Heart left ventricle (tissue), 13 donors: ENCODE measurements at regions not wholly inside any gene's neighbourhood (a gene's known extent, or its start where the extent isn't known, plus 50 kb on each side); places are given as distances from the start of the nearest gene placed in this dataset.
"Not testable (repeated sequence)": the region's sequence is repeated elsewhere in the genome, so short reads cannot be mapped to it uniquely, and the experiment has no call there.

ENCODE experiments used
- CTCF ChIP-seq, 12 donors: fragments of 200-600 bp; sonication (generic) in 4 of 12; IDR thresholded peaks; one replicate each; pipeline versions ENCODE4 v1.5.0 to v1.8.0; 2018 to 2022; ENCODE audit warnings: antibody characterized with exemption in 12 of 12, mild to moderate bottlenecking in 5 of 12
- POLR2A ChIP-seq, 2 donors: fragments of 450-650 bp; IDR thresholded peaks; one replicate each; pipeline ENCODE4 v1.6.1; 2017; ENCODE audit warnings: antibody characterized with exemption in 2 of 2, mild to moderate bottlenecking in 2 of 2, moderate library complexity in 2 of 2
- donor health status: ischemic (EF 13 %, LVEDD 7.1; RV severe dilation, severe dysfunction).
- donor health status: DM: no; HTN: yes; CAD: no.
- donor health status: DM: no; HTN: no; CAD: no.
- donor health status: ischemic (EF 25% LVEDD 6.9; RV normal size, moderate dysfunction).
- donor health status: ischemic (EF 25% LVEDD 5.7; RV mildly dilated, moderate dysfunction).
- donor health status: ischemic (EF 35%, LVEDD 5.7; RV mildly dilated, moderate dysfunction).
- donor health status: nonischemic (EF 11% LVEDD 7.7; RV severe dilation, severe dysfunction).
- donor health status: DM: yes; HTN: yes; CAD: no.
- donor health status: PGD.
- donor health status: ischemic (EF 29% LVEDD 5.4; RV normal size, mild dysfunction).
- donor health status: nonischemic (EF 23%, LVEDD 6.1; RV moderate dilation, normal function).

DNA sequence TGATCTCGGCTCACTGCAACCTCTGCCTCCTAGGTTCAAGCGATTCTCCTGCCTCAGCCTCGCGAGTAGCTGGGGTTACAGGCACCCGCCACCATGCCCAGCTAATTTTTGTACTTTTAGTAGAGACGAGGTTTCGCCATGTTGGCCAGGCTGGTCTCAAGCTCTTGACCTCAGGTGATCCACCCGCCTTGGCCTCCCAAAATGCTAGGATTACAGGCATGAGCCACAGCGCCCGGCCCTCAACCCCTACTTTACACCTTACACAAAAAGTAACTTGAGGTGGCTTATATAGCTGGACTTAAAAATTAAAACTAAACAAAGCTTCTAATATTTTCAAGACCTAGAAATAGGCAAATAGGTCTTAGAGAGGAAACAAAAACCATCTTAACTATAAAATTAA lies 524.0 kb upstream of the FAM174A start:
- not testable (repeated sequence) for TF ChIP-seq CTCF, POLR2A (IDR thresholded peaks at IDR 0.05)
